Caco-2 (cell line): ENCODE measurements at regions not wholly inside any gene's neighbourhood (a gene's known extent, or its start where the extent isn't known, plus 50 kb on each side); places are given as distances from the start of the nearest gene placed in this dataset.

Source experiments
- BruUV-seq: library from RNA; stranded (reverse); fragments of 400-500 nt; replicated peaks from 2 replicates; lab custom pipeline; 2021; lab: Mats Ljungman, UMichigan
- CTCF ChIA-PET: fragments of 300-600 bp; sonication (Branson Sonifier 250); formaldehyde crosslinking; loops from one replicate; lab custom pipeline; 2022; ENCODE audit warnings: antibody characterized with exemption; lab: Charles Lee
- POLR2A ChIA-PET: fragments of 300-600 bp; sonication (Branson Sonifier 250); formaldehyde crosslinking; loops from one replicate; lab custom pipeline; 2022; ENCODE audit warnings: antibody characterized with exemption; lab: Charles Lee
- DNase-seq, 2 experiments: peaks; one replicate each; pipeline versions ENCODE4 v3.0.0 to v3.0.0-alpha.2; 2020 to 2022
- H3K27me3 ChIP-seq: replicated peaks from 2 replicates; pipeline ENCODE4 v1.6.0; 2011; ENCODE audit warnings: low read length; ENCODE audit not compliant: control insufficient read depth, insufficient read depth
- H3K36me3 ChIP-seq: 2 replicates; pipeline ENCODE4 v1.5.1; 2011; ENCODE audit warnings: low read length; ENCODE audit not compliant: control insufficient read depth, insufficient read depth
- H3K4me1 ChIP-seq: fragments of 250-450 bp; sonication (Bioruptor Pico); 2 replicates; pipeline ENCODE4 v1.5.1; 2020; ENCODE audit warnings: mild to moderate bottlenecking
- H3K4me3 ChIP-seq: 2 replicates; pipeline ENCODE4 v1.5.1; 2011; ENCODE audit warnings: low read depth, mild to moderate bottlenecking, control low read depth, low read length
- H3K9me3 ChIP-seq: fragments of 250-450 bp; sonication (Bioruptor Pico); 2 replicates; pipeline ENCODE4 v1.5.1; 2020; ENCODE audit warnings: mild to moderate bottlenecking, moderate library complexity
- H3K27ac Mint-ChIP-seq: one replicate; pipeline ENCODE4 v1.8.0; 2022; ENCODE audit warnings: mixed read lengths; ENCODE audit not compliant: unreplicated experiment
- H3K27me3 Mint-ChIP-seq: one replicate; pipeline ENCODE4 v1.8.0; 2022; ENCODE audit warnings: mixed read lengths; ENCODE audit not compliant: insufficient read depth, unreplicated experiment
- H3K36me3 Mint-ChIP-seq: one replicate; pipeline ENCODE4 v1.8.0; 2022; ENCODE audit warnings: mild to moderate bottlenecking, mixed read lengths; ENCODE audit not compliant: insufficient read depth, unreplicated experiment
- H3K4me1 Mint-ChIP-seq: one replicate; pipeline ENCODE4 v1.8.0; 2022; ENCODE audit warnings: low read depth, mixed read lengths; ENCODE audit not compliant: unreplicated experiment
- H3K4me3 Mint-ChIP-seq: one replicate; pipeline ENCODE4 v1.8.0; 2022; ENCODE audit warnings: mild to moderate bottlenecking, moderate library complexity, mixed read lengths; ENCODE audit not compliant: unreplicated experiment
- H3K9me3 Mint-ChIP-seq: one replicate; pipeline ENCODE4 v1.8.0; 2022; ENCODE audit warnings: mixed read lengths; ENCODE audit not compliant: unreplicated experiment
- intact Hi-C: fragments of 100-400 bp; cut with micrococcal nuclease; formaldehyde crosslinking; loops from one replicate; pipeline ENCODE4 v1.10.0; 2022; ENCODE audit not compliant: unreplicated experiment
- TF ChIP-seq, protein P1 (sequence below), 2 experiments: fragments of 200-600 bp in 1 of 2; IDR thresholded peaks; 1 replicate in 1 of 2; 2 replicates in 1 of 2; pipeline versions ENCODE4 v1.5.1 to v1.8.0; 2011 to 2022; ENCODE audit warnings: antibody characterized with exemption in 1 of 2, control low read depth in 1 of 2, inconsistent platforms in 1 of 2, low read depth in 1 of 2, low read length in 1 of 2, mild to moderate bottlenecking in 1 of 2, moderate library complexity in 1 of 2; ENCODE audit not compliant: insufficient read depth in 1 of 2, severe bottlenecking in 1 of 2, unreplicated experiment in 1 of 2

DNA sequence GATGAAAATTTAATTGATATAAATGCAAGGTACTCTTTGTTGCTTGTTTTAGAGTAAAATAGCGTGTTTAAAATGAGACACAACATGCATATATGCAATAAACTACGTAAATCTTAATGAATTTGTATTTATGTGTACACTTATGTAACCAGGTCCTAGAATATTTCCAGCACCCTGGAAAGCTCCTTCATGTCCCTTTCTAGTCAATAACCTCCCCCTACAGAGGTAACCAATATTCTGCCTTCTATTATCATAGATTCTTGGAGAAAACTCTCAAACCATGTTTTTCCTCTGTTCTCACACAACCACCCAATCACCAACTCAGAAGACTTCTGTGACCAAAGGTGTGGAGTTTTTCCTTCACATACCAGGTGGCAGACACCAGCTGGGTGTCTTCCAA, 79.6 kb upstream of the THUMPD2 start:
- no peak for DNase-seq
- Mint-ChIP-seq H3K4me1 (no peaks in the 10 kb centered on the region), H3K27me3 (peaks cover 6% of the 10 kb centered on the region), H3K4me3 (no peak overlapping the region), H3K27ac (no peak overlapping the region), H3K9me3 (peaks cover 9% of the 10 kb centered on the region), H3K36me3 (no peaks in the 10 kb centered on the region)
- Histone ChIP-seq H3K27me3 (no peaks in the 10 kb centered on the region), H3K36me3 (no peaks in the 10 kb centered on the region), H3K4me1 (no peaks in the 10 kb centered on the region), H3K4me3 (no peak overlapping the region), H3K9me3 (no peaks in the 10 kb centered on the region)
- POLR2A ChIA-PET, result no interaction called here
- no TSS peak for BruUV-seq
- CTCF ChIA-PET, result no interaction called here
- TF ChIP-seq, protein P1, sequence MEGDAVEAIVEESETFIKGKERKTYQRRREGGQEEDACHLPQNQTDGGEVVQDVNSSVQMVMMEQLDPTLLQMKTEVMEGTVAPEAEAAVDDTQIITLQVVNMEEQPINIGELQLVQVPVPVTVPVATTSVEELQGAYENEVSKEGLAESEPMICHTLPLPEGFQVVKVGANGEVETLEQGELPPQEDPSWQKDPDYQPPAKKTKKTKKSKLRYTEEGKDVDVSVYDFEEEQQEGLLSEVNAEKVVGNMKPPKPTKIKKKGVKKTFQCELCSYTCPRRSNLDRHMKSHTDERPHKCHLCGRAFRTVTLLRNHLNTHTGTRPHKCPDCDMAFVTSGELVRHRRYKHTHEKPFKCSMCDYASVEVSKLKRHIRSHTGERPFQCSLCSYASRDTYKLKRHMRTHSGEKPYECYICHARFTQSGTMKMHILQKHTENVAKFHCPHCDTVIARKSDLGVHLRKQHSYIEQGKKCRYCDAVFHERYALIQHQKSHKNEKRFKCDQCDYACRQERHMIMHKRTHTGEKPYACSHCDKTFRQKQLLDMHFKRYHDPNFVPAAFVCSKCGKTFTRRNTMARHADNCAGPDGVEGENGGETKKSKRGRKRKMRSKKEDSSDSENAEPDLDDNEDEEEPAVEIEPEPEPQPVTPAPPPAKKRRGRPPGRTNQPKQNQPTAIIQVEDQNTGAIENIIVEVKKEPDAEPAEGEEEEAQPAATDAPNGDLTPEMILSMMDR (IDR thresholded peaks at IDR 0.05; ENCODE audit: insufficient read depth in 1 of 2, low read depth in 1 of 2, low read length in 1 of 2, severe bottlenecking in 1 of 2, unreplicated experiment in 1 of 2), result no peak
- intact Hi-C loops, result no loop called here

DNA sequence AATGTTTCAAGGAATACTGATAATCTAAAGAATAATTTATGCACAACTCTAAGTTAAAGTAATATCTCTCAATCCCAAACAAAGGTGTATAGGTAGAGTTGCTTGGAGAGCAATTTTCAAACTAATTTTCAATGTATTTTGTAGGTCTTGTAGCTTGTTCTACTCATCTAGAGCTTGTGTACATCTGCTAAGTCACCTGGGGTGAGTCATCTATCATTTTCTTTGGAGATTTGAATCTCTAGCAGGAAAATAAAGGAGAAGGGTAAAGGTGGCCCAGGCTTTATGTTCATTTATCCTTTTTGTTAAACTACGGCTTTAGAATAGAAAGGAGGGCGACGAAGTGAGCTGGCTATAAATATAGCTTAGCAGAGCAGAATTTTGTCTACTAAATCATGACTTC, 76.8 kb upstream of the THUMPD2 start:
- POLR2A ChIA-PET, result no interaction called here
- Histone ChIP-seq H3K4me1 (no peaks in the 10 kb centered on the region; the same call in 1 of the 2 replicates), H3K27me3 (no peaks in the 10 kb centered on the region), H3K36me3 (no peaks in the 10 kb centered on the region), H3K9me3 (no peaks in the 10 kb centered on the region), H3K4me3 (no peak overlapping the region)
- TF ChIP-seq, protein P1 (IDR thresholded peaks at IDR 0.05; ENCODE audit: insufficient read depth in 1 of 2, low read depth in 1 of 2, low read length in 1 of 2, severe bottlenecking in 1 of 2, unreplicated experiment in 1 of 2), result no peak
- no peaks in the 10 kb centered on the region for H3K9me3 Mint-ChIP-seq
- CTCF ChIA-PET, result interaction anchor here (0.6 kb wide), 1 partner anchor 315 kb away, joined by 3 read pairs; no protein-coding TSS in a partner anchor
- no peak overlapping the region for H3K27ac Mint-ChIP-seq
- H3K4me1 Mint-ChIP-seq, result no peaks in the 10 kb centered on the region
- intact Hi-C loops, result no loop called here
- H3K36me3 Mint-ChIP-seq, result no peaks in the 10 kb centered on the region
- no peak for DNase-seq
- no peak overlapping the region for H3K4me3 Mint-ChIP-seq
- no TSS peak for BruUV-seq
- H3K27me3 Mint-ChIP-seq, result peaks cover 6% of the 10 kb centered on the region

DNA sequence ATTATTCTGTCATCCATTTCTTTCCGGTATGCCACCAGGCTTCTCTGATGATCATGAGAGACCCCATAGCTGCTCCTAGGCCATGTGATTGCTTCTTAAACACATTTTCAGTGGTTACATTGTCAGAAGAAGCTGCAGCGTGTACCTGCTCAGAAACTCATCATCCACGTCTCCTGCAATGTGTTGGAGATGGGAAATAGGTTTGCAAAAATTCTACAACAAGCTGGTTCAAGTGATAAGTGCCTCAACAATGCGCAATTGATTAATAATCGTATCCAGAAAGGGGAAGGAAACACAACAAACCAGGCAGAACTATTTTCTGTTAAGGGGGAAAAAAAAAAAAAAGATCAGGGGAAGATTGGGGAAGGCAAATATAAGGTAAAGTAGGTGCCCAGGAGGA, 75.7 kb upstream of the THUMPD2 start:
- TF ChIP-seq, protein P1 (IDR thresholded peaks at IDR 0.05; ENCODE audit: insufficient read depth in 1 of 2, low read depth in 1 of 2, low read length in 1 of 2, severe bottlenecking in 1 of 2, unreplicated experiment in 1 of 2), result no peak
- Mint-ChIP-seq H3K4me3 (no peak overlapping the region), H3K27ac (no peak overlapping the region), H3K27me3 (peaks cover 11% of the 10 kb centered on the region), H3K36me3 (no peaks in the 10 kb centered on the region), H3K4me1 (no peaks in the 10 kb centered on the region), H3K9me3 (no peaks in the 10 kb centered on the region)
- intact Hi-C loops, result no loop called here
- ChIA-PET CTCF (no interaction called here), POLR2A (no interaction called here)
- no peaks in the 10 kb centered on the region for H3K36me3 ChIP-seq
- BruUV-seq, result no TSS peak
- no peak overlapping the region for H3K4me3 ChIP-seq
- H3K27me3 ChIP-seq, result no peaks in the 10 kb centered on the region
- H3K4me1 ChIP-seq, result no peaks in the 10 kb centered on the region; the same call in 1 of the 2 replicates
- no peaks in the 10 kb centered on the region for H3K9me3 ChIP-seq
- no peak for DNase-seq
